HuH-7.5 (cell line): ENCODE measurements at regions not wholly inside any gene's neighbourhood (a gene's known extent, or its start where the extent isn't known, plus 50 kb on each side); places are given as distances from the start of the nearest gene placed in this dataset.

Experiments used
- DNase-seq: peaks from one replicate; pipeline ENCODE4 v3.0.0; 2011; ENCODE audit warnings: low spot score

- no peak for DNase-seq
Measured at GRCh38 chr2:101556033-101556459, 81.1 kb upstream of the RFX8 start.

- no peak for DNase-seq
Measured at GRCh38 chr2:101551336-101551888, 76.5 kb upstream of the RFX8 start.

GRCh38 chr2:101550555-101550954, 75.6 kb upstream of the RFX8 start:
- DNase-seq, result no peak

GRCh38 chr2:101549371-101549770, 74.5 kb upstream of the RFX8 start:
- DNase-seq, result no peak

DNA sequence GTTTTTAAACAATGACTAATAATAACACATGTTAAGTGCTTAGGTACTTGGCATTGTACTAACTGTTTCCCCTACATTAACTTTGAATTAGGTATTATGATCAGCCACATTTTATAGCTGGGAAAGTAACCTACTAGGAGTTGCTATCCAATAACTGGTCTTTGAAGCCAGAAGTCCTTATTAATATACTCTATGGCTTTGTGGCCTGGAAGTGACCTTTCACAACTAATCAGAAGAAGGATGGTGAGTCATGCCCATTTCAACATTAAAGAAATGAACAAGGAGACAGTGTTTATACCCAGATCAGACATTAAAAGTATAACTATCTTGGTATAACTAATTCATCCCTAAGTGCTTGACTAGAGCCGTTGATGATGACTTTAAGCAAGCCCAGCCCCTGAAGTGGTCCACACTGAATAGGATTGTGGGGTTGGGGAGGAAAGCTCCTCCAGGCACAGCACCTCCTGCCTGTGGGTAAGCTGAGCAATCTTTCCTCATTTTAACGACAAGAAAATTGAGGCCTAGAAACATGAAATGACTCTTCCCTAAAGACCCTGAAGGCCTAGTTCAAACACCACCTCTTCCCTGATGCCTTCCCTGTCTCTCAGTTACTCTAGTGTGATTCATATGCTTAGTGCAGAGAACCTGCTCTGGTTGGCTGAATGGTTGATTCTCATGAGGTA, 71.6 kb upstream of the RFX8 start:
- DNase-seq, result no peak

- no peak for DNase-seq
Measured at GRCh38 chr2:101545950-101546349, 71.0 kb upstream of the RFX8 start.

DNA sequence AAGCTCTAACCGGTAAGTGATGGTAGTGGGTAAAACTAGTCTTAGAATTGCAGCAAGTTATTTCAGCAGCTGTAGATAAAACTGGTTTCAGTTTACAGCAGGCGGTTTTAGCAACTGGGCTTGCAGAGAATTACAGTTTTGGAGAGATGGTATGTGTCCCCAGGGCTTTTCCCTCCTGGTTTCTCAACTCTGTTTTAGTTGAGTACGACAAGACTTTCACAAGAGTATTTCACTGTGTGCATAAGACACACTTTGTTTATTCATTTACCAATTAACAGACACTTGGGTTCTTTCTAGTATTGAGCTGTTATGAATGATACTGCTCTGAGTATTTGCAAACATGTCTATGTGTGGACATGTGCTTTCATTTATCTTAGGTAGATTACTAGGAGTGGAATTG, 65.6 kb upstream of the RFX8 start:
- DNase-seq, result no peak

DNA sequence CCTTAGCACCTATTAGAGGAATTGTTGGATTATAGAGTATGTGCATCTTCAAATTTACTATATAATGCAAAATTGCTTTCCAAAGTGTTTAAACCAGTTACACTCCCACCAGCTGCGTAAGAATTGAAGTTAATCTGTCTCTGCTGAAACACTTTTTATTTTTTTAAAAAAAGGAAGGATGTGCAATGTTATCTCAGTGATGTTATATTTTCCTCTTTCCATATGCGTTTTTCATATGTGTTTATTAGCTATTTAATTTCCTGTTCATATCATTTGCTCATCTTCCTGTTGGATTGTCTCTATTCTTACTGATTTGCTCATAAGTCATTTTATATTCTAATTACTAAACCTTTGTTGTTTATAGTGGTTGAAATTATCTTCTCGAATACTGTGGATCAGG, 63.2 kb upstream of the RFX8 start:
- no peak for DNase-seq

DNA sequence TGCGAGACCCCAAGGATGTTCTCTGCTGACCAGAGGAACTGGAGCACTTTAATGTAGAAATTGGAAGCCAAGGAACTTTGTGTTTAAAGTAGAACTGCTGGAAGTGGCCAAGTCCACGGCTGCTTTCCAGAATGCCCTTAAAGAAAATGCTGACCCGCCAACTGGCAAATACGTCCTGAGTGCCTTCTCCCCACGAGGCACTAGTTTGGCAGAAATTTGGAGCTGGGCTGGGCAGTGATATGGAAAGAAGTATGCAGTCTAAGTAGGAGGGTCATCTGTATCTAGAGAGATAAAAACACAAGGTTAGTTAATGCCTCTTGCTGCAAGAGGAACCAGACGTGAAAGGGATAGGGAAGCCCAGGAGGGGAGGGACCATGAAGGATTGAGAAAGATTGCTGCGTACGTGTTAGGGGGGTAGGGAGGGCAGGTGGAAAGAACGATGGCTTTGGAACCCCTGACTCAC, 59.3 kb upstream of the RFX8 start:
- no peak for DNase-seq

GRCh38 chr2:101533561-101534148, 58.7 kb upstream of the RFX8 start:
- no peak for DNase-seq

DNA sequence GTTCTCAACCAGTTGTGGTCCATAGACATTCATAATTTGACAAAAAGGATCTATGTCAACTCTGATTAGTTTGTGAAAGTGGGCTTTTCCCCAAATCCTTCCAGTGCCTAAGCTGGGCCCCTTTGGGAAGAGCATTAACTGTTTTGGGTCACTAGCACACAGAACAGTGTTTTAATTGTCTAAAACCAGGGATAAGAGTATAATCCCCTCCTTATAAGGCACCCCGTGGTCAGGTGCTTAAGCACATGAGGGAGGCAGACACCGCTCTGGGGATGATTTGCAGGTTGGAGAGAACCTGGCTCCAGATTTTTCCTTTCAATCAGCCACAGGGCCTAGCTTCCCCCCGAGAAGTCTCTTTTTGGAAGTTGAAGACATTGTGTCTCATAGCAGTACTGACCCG, 53.6 kb upstream of the RFX8 start:
- DNase-seq, result no peak

DNA sequence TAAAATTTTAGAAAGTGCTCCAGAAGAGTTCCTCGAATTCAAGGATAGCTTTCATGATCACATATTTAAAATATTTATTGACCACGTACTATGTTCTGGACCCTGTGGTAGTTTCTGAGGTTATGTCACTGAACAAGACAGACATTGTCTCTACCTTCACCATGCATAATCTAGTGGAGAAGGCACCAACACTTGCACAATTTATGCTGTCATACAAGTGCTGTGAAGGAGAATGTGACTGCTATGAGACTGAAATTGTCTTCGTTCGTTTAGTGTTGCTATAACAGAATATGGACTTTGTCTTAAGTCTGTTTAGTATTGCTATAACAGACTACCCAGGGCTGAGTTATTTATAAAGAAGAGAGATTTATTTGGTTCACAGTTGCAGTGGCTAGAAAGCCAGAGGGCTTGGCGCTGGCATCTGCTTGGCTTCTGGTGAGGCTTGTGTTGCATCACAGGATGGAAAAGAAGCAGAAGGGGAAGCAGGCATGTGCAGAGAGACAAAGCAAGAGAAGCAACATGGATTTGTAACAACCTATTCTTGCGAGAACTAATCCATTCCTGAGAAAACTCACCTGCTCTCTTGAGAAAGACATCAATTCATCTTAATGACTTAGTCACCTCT, 50.0 kb upstream of the RFX8 start:
- DNase-seq, result no peak
